ENCODE measurements at regions not wholly inside any gene's neighbourhood (a gene's known extent, or its start where the extent isn't known, plus 50 kb on each side); places are given as distances from the start of the nearest gene placed in this dataset.

DNA sequence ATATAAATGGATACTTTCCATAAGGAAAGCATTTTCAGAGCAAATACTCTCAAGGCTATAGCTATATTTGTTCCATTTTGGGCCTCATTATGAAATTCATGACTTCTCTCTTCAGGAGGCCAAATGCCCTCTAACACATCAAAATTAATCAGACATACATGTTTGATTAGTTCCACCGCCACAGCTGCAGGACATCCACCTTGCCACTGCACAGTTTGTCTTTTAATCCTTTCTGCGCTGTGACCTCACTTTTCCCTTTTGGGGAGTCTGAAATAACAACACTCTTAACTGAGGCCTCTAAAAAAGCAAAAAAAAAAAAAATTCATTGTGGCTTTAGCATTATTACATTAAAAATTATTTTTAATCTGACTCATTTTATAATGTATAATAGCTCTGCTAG is 279.1 kb upstream of the CDH12 start:
- TF ChIP-seq, protein P1, sequence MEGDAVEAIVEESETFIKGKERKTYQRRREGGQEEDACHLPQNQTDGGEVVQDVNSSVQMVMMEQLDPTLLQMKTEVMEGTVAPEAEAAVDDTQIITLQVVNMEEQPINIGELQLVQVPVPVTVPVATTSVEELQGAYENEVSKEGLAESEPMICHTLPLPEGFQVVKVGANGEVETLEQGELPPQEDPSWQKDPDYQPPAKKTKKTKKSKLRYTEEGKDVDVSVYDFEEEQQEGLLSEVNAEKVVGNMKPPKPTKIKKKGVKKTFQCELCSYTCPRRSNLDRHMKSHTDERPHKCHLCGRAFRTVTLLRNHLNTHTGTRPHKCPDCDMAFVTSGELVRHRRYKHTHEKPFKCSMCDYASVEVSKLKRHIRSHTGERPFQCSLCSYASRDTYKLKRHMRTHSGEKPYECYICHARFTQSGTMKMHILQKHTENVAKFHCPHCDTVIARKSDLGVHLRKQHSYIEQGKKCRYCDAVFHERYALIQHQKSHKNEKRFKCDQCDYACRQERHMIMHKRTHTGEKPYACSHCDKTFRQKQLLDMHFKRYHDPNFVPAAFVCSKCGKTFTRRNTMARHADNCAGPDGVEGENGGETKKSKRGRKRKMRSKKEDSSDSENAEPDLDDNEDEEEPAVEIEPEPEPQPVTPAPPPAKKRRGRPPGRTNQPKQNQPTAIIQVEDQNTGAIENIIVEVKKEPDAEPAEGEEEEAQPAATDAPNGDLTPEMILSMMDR (conservative IDR thresholded peaks at IDR 0.05; ENCODE audit: low read depth, low read length), result no peak
- no peak for TF ChIP-seq EZH2 (IDR thresholded peaks at IDR 0.05; ENCODE audit: low read length, unreplicated experiment)
- TF ChIP-seq EZH2phosphoT487 (IDR thresholded peaks at IDR 0.05; ENCODE audit: borderline replicate concordance, low read length), result no peak

Data from PC-3 (cell line).